HL-60 (cell line): ENCODE measurements at regions not wholly inside any gene's neighbourhood (a gene's known extent, or its start where the extent isn't known, plus 50 kb on each side); places are given as distances from the start of the nearest gene placed in this dataset.

Experiments used
- DNase-seq, 2 experiments: peaks; one replicate each; pipeline ENCODE4 v3.0.0-alpha.2; 2010 to 2020; ENCODE audit warnings: low read depth in 1 of 2, low spot score in 1 of 2
- H3K27ac ChIP-seq: fragments of 250-450 bp; sonication (Bioruptor Pico); replicated peaks from 2 replicates; pipeline ENCODE4 v1.5.1; 2020; ENCODE audit warnings: mild to moderate bottlenecking, moderate library complexity
- H3K27me3 ChIP-seq: fragments of 250-450 bp; sonication (Bioruptor Pico); 2 replicates; pipeline ENCODE4 v1.5.1; 2021; ENCODE audit warnings: mild to moderate bottlenecking, moderate library complexity; ENCODE audit not compliant: insufficient read depth, poor library complexity, severe bottlenecking
- H3K4me3 ChIP-seq: replicated peaks from 2 replicates; pipeline ENCODE4 v1.5.1; 2011; ENCODE audit warnings: mild to moderate bottlenecking, control low read depth, low read length; ENCODE audit not compliant: insufficient read depth
- CTCF ChIP-seq: IDR thresholded peaks from one replicate; pipeline ENCODE4 v1.5.1; 2011; ENCODE audit warnings: low read length, control low read depth, inconsistent platforms; ENCODE audit not compliant: insufficient read depth
- GABPA ChIP-seq: IDR thresholded peaks from 2 replicates; pipeline ENCODE4 v1.6.1; 2012; ENCODE audit warnings: low read depth
- POLR2AphosphoS5 ChIP-seq: IDR thresholded peaks from 2 replicates; pipeline ENCODE4 v1.6.1; 2012; ENCODE audit warnings: low read depth
- REST ChIP-seq: IDR thresholded peaks from 2 replicates; pipeline ENCODE4 v1.6.1; 2012; ENCODE audit warnings: low read depth; ENCODE audit not compliant: insufficient replicate concordance
- SPI1 ChIP-seq: IDR thresholded peaks from 2 replicates; pipeline ENCODE4 v1.6.1; 2012; ENCODE audit warnings: low read depth, mild to moderate bottlenecking, borderline replicate concordance

GRCh38 chr12:92641291-92641690 lies 61.5 kb upstream of the PLEKHG7 start:
- TF ChIP-seq SPI1 (no peak), CTCF (no peak), GABPA (no peak), REST (no peak), POLR2AphosphoS5 (no peak)
- Histone ChIP-seq H3K27ac (no peak overlapping the region), H3K4me3 (no peak overlapping the region), H3K27me3 (no peaks in the 10 kb centered on the region)
- DNase-seq = no peak

GRCh38 chr12:92640691-92641090 lies 62.1 kb upstream of the PLEKHG7 start:
- Histone ChIP-seq H3K27me3 (no peaks in the 10 kb centered on the region), H3K27ac (no peak overlapping the region), H3K4me3 (no peak overlapping the region)
- no peak for DNase-seq
- TF ChIP-seq GABPA = no peak
- TF ChIP-seq SPI1 = no peak
- TF ChIP-seq POLR2AphosphoS5 = no peak
- no peak for TF ChIP-seq CTCF

- TF ChIP-seq GABPA (no peak), CTCF (no peak), SPI1 (no peak), REST (no peak), POLR2AphosphoS5 (no peak)
- no peak for DNase-seq
- Histone ChIP-seq H3K4me3 (no peak overlapping the region), H3K27me3 (no peaks in the 10 kb centered on the region), H3K27ac (no peak overlapping the region)
Observed at GRCh38 chr12:92639017-92639416, 63.8 kb upstream of the PLEKHG7 start.

- no peak for TF ChIP-seq REST
- TF ChIP-seq SPI1 = no peak
- no peak for TF ChIP-seq POLR2AphosphoS5
- no peak for TF ChIP-seq CTCF
- no peak for TF ChIP-seq GABPA
- DNase-seq = no peak
- H3K27ac ChIP-seq = no peak overlapping the region
- H3K27me3 ChIP-seq = no peaks in the 10 kb centered on the region
- H3K4me3 ChIP-seq = no peak overlapping the region
Observed at GRCh38 chr12:92634730-92635129, 68.1 kb upstream of the PLEKHG7 start.
